ENCODE measurements at regions not wholly inside any gene's neighbourhood (a gene's known extent, or its start where the extent isn't known, plus 50 kb on each side); places are given as distances from the start of the nearest gene placed in this dataset.
A peak's percentile ranks its signal among the peaks of the same experiment; 100 is the strongest.
"Not testable (repeated sequence)": the region's sequence is repeated elsewhere in the genome, so short reads cannot be mapped to it uniquely, and the experiment has no call there.

DNA sequence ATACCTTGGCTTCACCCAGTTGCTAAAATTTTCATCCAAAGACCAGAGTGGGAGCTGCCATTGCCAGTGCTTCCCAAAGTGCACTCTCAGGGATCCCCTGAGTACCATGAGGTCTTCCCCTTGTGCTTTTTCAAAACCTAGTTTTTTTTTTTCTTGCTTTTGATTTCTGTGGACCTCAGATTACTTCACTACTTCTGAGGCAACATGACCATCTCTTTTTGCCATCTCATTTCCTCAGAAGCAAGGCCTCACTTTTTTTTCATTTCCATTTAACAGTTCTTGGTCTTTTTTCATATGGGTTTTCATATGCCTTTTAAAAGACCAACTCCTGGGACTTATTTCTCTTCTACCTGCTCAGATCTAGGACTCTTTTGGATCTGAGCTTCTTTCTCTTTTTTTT lies 64.1 kb upstream of the MMS22L start:
- no peak for DNase-seq

DNA sequence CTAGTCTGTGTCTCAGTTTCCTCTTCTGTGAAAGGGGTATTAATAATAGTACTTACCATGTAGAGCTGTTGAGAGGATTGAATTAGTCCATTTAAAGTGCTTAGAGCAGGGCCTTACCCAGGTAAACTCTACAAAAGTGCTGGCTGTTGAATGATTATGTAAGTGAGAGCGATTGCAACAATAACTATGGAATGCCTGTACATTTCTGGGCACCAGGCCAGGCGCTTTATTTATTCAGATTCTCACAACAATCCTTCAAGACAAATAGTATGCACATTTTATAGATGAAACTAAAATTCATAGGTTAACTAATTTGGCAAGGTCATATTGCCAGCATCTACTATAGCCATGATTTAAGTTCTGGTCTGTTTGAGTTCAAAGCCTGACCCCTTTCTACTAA lies 78.3 kb upstream of the MMS22L start:
- DNase-seq: no peak

DNA sequence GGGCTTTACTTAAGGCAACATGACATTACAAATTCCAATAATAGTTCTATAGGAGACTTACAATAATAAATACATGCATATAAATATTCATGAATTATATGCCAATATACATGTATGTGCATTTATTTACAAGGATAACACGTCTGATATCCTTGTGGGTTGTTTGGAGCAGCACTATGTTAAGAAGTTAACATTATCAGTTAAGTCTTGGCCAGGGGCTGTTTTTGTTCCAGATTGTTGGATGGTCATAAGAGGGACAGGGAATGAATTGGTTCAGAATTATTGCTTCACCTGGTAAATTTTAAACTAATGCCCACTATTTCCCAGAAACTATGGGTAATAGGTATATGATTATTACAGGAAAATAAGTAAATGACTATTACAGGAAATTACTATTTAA lies 81.3 kb upstream of the MMS22L start:
- DNase-seq: no peak

DNA sequence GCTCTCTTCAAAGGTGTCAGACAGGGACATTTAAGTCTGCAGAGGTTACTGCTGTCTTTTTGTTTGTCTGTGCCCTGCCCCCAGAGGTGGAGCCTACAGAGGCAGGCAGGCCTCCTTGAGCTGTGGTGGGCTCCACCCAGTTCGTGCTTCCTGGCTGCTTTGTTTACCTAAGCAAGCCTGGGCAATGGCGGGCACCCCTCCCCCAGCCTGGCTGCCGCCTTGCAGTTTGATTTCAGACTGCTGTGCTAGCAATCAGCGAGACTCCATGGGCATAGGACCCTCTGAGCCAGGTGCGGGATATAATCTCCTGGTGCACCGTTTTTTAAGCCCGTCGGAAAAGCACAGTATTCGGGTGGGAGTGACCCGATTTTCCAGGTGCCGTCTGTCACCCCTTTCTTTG lies 99.1 kb upstream of the MMS22L start:
- not testable (repeated sequence) for DNase-seq

DNA sequence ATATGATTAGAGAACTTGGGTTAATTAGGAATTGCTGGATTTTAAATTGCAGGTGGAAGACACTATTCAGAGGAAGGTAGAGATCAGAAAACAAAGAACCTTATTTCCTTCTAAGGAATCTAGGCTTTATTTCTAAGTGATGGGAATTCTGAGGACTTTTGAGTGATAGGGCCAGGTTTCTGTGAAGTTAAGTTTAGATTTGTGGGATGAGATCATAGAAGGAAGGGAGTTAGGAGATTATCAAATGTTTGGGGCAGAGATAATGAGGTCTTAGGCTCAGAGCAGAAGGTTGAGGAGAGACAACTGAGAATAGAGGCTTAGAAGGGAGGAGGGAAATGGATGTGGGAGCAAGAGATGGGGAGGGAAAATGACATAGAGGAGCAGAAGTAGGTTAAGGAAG lies 109.7 kb upstream of the MMS22L start:
- DNase-seq: no peak

DNA sequence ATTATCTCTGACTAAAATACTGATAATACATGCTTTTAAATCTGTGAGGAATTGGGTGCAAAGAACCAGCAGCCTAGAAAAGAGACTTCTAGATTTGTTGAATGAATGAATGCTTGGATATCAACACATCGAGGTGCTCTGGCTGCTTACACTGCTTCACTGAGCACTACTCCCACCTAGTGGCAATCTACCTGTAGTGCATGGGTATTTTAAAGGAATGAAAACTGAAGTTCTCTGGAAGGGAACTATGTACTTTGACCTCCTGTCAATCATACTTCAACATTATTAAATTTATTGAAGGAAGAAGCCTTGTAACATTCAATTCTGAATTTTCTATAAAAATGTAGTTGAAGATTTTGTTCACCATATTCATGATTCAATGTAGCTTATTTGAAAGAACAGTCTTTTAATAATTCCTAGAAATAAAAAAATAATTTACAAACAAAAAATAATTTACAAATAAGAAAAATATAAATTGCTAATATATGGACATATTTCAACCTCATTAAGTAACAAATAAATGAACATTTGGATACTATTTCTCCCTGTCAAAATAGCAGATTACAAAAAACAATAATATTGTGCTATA lies 111.2 kb upstream of the MMS22L start:
- DNase-seq: peak; percentile 83

DNA sequence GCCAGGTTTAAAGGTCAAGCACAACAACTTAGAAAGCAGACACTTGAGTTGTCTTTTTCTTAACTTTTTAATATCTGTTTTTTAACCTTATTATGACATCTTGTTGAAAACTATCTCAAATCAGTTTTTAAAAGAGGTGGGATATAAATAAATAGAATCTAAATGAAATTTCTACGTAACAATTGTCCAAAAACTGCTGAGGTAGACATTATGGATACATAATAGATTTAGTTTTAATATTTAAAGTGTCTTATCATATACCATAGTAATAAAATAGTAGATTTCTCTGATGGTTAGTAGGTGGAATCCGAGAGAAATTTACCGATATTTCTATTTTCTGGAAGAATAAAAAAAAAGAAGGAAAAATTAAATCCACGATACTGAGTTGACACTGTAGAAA lies 113.9 kb upstream of the MMS22L start:
- DNase-seq: no peak

DNA sequence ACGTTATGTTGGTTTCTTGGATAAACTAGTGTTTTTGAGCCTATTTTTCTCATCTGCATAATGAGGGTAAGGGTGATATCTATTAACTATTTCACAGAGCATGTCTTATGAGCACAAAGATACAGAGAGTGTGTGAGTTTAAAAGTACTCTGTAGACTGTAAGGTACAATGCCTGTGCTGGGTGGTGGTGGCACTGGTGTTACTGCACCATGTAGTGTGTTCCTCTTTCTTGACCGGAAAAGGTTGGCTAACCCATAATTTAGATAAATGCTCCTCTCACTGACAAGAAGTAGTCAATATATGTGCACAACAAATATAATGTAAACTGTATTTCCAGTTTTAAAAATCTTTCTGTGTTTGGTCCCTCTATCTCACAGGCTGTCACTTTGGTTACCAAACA lies 116.2 kb upstream of the MMS22L start:
- DNase-seq: no peak

DNA sequence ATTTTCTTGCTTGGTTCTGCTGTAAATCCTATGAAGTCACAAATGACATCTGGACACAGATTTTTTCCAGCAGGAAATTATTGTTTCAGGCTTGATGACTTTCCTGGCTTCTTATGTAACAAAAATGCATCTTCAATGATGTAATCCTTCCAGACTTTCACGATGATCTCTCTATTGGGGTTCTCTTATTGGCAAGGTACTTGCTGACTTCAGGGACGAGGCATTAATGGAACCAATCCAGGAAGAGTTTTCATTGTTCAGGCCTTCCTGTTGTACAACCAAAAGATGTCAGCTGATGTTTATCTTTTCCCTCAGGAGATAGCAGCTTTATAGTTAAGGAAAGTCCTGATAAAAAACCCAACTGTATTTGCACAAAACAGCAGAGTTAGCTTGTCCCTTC lies 118.5 kb upstream of the MMS22L start:
- DNase-seq: peak; percentile 90

DNA sequence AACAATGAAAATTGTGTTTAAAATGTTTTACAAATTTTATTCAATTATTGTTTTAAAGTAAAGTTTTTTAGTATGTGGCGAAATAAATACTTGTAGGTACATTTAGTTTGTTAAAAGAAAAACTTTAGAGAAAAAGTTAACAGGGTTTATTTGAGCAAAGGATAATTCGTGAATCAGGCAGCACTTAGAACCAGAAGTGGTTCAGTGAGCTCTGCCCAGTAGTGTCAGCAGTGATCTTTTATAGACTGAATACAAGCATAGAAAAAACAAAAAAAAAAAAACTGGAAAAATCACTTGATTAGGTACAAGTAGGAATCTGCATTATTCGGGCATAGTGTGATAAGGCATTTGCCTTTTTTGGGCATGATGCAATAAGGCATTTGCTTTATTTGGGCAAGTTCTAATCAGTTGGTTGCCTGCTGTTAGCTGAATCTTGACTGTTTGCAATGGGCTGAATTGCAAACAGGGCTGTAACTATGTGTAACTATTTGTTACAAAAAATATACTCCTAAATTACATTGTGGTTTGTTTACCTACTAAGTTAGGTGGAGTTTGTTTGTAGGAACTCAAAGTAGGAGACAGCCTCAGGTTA lies 122.9 kb upstream of the MMS22L start:
- no peak for DNase-seq

DNA sequence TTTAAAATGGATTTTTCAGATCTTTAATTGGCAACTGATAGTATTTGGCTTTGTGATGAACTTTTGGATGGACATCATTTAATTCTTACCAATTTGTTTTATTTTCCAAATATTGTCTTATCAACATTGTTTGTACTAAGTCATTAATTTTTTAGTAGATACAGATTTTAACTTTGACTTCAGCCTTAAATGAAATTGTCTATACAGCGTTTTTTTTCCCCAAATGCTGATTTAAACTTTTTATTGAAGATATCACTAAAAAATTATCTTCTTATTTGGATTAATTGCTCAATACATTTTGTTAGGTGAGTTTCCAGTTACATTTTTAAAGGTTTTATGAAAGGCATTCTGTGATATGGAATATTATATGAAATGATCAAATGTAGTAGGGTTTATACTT lies 123.6 kb upstream of the MMS22L start:
- DNase-seq: no peak

DNA sequence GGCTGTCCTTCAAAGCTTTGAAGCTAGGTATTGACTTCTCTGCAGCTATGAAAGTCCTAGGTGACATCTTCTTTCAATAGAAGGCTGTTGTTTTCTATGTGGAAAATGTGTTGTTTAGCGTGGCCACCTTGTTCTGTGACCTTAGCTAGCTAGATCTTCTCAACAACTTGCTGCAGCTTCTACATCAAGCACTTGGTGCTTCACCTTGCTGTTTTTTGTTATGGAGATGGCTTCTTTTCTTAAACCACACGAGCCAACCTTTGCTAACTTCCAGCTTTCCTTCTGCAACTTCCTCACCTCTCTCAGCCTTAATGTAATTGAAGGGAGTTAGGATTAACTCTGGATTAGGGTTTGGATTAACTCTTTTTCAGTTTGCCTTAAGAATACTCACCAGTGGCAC lies 128.6 kb upstream of the MMS22L start:
- DNase-seq: no peak

DNA sequence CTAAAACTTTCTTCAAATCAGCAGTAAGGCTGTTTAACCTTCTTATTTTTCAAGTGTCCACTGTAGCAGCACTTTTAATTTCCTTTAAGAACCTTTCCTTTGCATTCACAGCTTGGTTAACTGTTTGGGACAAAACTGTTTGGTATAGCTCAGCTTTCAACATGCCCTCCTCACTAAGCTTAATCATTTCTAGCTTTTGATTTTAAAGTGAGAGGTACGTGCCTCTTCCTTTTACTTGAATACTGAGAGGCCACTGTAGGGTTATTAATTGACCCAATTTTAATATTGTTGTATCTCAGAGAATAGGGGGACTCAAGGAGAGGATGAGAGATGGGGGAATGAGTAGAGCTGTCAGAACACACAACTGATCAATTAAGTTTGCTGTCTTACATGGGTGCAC lies 129.5 kb upstream of the MMS22L start:
- no peak for DNase-seq

DNA sequence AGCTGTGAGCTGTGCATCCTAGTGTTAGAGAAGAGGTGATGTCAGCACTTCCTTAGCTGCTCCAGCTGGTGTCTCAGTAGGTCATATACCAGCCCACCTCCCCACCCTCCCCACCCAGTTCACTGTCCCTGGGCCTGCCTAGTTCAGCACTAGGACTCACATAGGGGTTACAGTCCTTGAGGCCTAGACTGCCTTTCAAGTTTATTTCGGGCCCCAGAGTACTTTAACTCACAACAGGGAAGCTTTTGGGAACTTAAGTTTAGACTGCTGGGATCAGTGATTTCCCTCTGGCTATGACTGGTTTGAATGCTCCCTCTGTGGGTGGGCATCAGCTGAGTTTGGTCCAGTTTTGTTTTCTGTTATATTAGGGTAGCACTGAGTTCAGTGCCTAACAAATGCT lies 139.2 kb upstream of the MMS22L start:
- no peak for DNase-seq

DNA sequence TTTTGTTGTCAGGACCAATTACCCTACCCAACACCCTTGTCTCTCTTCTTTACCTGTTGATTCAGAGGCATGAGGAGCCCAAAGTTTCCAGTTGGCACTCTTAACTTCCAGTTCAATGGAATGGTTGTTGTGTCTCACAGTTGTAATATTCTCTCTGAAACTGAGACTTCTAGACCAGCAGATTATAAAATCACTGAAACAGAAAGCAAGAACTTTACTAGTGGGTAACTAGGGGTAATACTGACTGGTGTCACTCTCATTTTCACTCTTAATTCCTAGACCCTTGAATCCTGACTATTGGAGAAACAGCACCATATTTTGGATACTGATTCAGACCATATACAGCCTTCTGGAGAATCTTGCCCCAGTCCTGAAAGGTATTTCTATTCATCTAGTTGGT lies 140.2 kb upstream of the MMS22L start:
- DNase-seq: no peak

DNA sequence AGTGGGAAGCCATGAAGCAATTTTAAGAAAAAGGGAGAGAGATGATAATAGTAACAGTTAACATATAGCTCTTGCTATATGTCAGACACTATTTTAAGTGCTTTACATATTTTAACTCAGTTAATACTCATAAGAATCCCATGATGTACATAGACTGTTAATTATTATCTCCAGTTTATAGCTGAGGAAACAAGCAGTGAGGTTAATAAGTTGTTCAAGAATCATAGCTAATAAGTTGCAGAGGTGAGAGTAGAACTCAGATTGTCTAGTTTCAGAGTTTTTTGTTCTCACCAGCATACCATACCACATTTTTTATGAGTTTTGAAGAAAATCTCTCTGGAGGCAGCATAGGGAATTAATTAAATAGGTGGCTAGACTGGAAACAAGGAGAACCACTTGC lies 144.6 kb upstream of the MMS22L start:
- DNase-seq: no peak

DNA sequence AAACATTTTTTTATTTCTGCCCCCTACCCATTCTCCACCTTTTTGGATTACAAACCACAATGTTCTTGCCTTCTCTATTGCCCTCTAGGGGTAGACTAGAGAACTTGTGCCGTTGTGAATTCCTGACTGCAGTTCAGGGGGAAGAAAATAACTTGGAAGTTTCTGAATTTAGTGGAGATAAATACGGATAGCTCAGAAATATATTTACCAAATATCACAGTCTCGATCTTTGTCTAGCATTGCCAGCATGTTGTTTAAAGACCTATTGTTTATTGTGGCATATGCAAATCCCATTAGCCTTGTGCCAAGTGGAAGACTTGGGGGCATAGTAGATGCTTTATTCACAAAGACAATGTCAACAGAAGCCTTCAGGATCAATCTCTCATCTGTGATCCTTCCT lies 154.1 kb upstream of the MMS22L start:
- peak; percentile 56 for DNase-seq

DNA sequence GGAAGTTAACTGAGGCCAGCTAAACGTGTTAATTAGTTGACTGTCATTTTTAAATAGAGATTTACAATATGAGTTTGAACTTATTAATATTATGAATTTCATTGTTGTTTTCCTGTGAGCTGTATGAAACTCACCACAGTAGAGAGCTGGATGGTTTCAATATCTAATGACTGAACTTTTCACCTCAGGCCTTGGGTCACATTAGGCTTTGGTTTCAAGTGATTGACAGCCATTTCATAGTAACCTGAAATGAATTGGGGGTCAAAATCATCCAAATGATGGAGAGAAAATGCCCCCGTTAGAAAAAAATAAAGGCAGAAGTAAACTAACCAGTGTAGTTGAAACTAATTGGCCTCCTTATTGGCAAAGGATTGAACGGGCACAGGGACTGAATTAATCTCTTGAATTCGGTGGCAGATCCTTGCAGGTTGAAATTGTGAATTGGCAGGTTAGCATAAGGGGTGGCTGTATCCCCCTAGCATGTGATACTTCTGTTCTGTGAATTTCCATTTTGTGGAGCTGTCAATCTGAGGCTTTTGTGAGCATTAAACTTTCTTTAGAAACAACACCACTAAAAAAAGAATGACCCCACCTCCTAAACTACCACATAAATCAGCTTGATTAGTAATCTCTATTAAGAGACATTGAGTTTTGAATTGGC lies 155.1 kb upstream of the MMS22L start:
- DNase-seq: no peak

DNA sequence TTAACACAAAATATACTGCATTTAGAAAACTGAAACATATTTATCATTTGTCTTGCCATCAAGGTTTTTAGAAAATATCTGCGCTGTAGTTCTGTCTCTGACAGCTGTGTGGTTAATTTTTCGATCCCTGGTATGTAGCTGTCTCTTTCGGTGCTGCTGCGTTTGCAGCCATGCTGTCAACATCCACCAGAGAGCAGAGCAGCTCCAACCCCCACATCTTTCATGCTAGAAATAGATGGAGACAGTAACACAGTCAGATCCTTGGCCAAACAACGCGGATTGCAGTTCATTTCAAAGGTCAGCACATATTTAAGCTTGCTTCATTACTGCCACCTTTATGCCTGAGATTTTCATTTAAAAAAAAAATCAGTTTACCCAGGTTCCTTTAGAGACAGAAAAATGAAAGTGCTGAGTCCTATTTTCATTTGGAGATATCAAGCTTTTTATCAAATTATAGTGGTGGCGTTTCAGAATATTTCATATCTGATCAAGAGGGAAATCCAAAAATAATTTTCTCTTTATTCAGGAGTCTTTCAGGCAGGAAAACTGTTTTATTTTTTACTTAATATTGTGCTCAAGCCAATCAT lies 157.7 kb upstream of the MMS22L start:
- peak; percentile 41 for DNase-seq

DNA sequence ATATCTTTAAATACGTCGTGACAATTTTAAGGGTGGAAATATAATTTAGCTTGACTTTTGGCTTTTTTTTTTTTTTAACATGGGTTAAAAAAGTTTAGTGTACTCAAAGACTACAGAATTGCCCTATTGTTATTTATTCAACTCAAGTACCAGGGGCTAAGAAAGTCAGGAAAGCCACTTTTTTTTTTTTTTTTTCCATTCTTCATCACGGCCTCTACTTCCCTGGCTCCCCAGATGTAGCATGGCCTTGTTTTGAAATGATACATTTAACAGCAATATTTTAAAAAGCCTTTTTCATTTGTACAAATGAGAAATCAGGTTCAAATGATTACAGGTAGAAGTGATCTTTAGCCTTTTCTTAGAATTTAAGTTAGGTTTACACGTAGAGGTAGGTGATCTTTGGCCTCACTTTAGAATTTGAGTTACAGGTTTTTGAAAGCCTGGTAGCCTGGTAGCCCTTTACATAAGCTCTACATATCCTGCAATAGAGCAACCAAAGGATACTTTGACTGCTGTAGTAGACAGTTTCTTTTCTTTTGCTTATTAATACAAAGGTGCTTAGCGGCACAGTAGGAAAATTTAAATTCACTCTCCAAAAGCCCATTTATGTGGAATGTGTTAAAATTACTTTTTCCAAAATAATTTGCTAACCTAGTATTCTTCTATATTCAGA lies 160.5 kb upstream of the MMS22L start:
- no peak for DNase-seq

DNA sequence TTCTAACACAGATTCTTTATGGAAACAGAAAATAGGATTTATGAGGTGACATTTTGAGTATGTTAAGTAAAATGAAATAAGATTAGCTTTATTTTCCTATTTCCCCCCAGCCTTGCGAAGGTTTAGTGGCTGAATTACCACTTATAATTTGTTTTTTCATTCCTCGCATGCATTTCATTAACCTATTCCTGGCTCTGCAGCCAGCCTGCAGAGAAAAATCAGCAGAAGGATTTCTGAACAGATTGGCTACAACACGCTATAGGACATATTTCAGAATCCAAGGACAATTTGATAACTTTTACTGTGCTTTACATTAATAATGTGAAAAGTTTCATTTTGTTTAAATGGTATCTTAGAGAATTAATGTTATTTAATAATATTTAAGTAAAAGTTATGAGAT lies 162.4 kb upstream of the MMS22L start:
- no peak for DNase-seq

DNA sequence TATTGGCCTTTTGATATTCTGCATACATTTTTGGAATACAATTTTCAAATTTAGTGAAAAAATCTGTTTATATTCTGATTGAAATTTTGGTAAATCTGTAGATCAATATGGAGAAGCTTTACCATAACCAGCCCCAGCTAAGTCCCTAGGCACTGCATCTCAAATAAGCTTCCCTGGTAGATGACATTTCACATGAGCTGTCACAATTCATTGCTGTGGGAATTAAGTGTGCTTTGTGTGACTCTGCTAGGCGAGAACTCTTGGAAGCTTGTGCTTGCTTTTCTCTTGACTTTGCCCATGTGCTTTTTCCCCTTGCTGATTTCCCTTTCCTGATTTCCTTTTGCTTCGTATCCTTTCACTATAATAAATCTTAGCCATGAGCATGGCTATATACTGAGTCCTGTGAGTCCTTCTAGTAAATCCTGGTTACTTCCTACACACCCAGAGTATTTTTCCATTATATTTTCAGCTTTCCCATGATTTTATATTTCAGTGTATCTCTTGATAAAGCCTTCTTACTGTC lies 166.5 kb upstream of the MMS22L start:
- DNase-seq: no peak

DNA sequence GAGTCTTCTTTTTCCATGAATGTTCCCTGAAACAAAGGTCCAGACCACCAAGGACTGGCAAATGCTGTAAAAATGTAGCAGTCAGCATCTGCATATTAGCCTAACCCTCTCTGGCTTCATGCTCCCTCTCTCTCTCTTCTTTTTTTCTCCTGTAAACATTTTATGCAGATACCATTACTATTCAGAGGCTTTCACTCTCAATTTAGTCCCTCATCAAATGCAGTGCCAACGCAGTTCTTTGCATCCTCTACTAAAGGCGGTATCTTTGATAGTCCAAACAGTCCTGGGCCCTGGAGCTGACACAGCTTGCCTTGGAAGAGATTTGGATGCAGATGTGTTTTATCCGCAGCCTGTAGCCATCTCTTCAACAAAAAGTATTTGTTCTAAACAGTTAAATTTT lies 167.1 kb upstream of the MMS22L start:
- DNase-seq: no peak

DNA sequence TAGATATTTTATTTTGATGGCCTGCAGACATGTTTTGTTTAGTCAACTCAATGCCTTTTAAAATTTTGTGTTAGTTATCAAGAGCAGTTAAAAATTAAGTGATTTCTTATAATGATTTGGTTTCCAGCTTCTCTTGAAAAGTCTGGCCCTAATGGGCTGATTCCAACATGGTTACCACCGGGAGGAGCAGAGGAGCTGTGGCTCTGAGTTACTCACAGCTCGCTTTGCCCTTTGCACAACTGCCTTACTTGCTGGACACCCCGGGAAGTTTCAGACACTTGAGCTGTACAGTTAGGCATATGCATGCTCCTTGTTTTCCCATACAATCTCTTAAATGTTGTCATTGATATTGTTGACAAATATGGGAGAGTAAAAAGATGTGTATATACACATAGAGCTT lies 173.1 kb upstream of the MMS22L start:
- DNase-seq: no peak

Data from dermis blood vessel endothelial cell (primary cell).